NCI-H1417 (cell line): ENCODE measurements at regions not wholly inside any gene's neighbourhood (a gene's known extent, or its start where the extent isn't known, plus 50 kb on each side); places are given as distances from the start of the nearest gene placed in this dataset.

Experiments
- DNase-seq, 3 experiments: peaks; one replicate each; lab custom pipeline; 2025; lab: John Stamatoyannopoulos, UW

GRCh38 chr22:22418957-22419356, 89.6 kb downstream of the ZNF280B start:
- no peak for DNase-seq

DNA sequence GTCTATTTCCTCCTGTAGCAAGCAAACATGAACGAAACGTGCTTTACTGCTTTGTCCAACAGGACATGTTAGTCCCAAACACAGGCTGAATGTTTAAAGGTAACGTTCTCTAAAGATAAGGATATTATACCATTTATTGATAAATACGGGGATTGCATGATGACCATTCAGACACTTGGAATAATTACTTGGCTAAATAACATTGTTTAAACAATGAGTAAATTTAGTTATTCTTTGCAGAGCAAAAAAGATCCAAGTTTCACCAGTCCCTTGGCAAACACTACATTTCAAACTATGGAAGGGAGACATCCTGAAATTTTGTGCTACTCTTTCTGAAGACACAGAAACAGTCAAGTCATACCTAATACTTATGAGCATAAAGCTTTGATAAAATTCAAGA, 88.0 kb downstream of the ZNF280B start:
- DNase-seq: no peak

- DNase-seq: no peak
Measured at GRCh38 chr22:22421392-22421791, 87.2 kb downstream of the ZNF280B start.

- DNase-seq: peak; percentile 17 to 62 (median 28)
Measured at GRCh38 chr22:22422629-22423112, 85.9 kb downstream of the ZNF280B start.

- no peak for DNase-seq
Measured at GRCh38 chr22:22423681-22424080, 84.9 kb downstream of the ZNF280B start.

GRCh38 chr22:22424210-22424800, 84.2 kb downstream of the ZNF280B start:
- peak in 1 of 3 experiments; percentile 1 for DNase-seq

GRCh38 chr22:22424956-22425355, 83.6 kb downstream of the ZNF280B start:
- DNase-seq: no peak

- no peak for DNase-seq
Measured at GRCh38 chr22:22425356-22425755, 83.2 kb downstream of the ZNF280B start.

GRCh38 chr22:22425783-22426624, 82.5 kb downstream of the ZNF280B start:
- no peak for DNase-seq

GRCh38 chr22:22427542-22428065, 80.9 kb downstream of the ZNF280B start:
- no peak for DNase-seq

DNA sequence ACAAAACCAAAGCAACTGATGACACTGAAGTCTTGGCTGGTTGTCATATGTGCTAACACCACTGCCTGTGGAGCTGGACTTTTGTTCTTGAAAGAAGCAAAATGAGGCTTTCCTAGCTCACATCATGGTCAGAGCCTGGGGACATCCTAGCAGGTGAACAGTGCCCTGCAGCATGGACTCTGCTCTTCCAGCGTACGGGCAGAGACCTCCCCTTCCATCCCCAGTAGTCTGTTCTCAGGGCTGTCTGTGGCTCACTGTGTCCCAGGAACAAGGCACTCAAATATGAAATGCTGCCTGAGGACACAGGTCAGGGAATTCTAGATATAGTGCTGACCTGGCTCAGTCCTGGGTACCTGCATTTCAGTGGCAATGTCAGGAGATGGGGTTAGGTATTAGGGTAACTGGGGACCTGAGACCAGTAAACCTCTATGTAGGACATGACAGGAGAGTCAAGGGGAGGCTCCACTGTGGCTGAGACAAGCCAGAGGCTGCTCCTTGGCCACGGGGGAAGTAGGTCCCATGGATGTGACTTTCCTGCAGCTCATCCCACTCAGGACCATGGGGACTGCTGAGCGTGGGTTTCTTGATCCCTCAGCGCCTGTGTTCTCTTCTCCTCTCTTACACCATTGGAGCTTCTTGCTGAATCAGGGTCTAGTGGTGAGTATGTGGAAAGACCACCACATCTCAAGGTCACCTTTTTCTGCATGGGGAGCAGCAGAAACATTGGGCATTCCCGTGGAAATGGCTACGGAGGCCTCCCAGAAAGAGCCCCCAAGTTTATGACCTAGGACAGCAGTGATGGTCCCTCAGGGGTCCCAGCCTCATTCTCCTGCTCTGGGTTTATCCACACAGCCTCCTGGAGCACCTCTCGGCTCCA, 80.1 kb downstream of the ZNF280B start:
- DNase-seq: no peak

DNA sequence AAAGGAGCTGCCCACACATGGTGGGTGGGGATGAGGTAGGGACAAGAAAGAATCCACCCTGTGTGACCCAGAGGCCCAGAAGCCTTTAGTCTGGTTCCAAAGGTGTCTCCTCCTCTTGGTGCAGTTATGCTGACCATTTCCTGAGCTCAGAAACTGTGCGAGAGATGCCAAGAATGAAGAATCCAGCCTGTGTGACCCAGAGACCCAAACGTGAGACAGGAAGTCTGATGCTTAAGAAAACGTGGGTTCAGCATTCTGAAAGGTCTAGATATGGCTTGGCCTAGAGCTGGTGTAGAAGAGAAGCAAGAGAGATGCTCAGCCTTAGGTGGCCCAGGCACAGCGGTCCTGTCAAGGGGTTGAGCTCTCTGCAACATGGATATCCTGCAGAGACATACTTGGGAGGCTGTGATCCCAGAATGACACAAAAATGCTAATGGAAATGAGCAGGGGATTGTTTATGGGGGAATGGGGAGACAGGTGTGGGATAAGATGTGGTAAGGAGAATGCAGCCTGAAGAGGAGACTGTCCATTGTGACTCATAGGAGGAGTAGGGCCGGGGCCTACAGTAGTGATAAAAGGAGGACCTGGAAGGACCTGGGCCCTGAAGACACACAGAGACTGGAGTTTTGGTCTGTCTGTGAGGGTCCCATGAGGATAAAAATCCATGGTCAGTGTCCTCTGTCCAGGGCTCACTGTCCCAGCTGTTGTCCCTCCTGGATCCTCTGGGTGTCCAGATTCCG, 79.0 kb downstream of the ZNF280B start:
- DNase-seq: no peak

GRCh38 chr22:22430111-22430820, 78.3 kb downstream of the ZNF280B start:
- peak in 1 of 3 experiments; percentile 3 for DNase-seq

- peak; percentile 40 to 69 (median 43) for DNase-seq
Measured at GRCh38 chr22:22431271-22432220, 77.0 kb downstream of the ZNF280B start.

DNA sequence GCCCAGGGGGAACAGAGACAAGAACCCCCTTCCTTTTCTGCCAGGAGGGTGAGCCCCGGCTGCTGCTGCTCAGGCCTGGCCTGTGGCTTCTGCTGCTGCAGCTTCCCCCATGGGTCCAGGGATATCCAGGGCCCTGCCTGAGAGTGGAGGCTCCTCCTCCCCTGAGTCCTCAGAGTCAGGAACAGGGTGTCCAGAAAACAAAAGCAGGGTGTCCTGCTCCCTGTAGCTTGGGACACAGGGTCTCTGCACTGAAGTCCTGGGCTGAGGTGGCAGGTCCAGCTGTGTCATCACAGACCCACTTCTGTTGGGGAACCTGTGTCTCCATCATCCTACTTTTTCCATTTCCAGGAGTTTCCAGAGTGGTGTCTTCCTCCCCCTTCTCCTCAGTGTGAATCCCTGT, 76.1 kb downstream of the ZNF280B start:
- no peak for DNase-seq

DNA sequence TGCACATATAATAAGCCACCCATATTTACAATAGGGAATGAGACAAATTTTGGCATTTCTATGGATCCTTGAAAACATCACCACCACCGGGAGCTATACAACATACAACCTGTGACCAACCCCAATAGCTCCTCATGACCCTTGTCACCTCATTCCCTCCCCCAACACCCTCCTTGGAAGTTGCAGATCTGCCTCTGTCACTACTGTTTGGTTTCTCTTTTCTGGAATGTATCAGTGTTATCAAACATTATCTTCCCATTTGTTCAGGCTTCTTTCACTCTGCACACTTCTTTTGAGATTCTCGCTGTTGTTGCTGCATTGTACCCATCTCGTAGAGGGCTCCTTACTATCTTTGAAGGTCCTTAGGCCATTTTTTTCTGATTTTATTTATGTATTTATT, 75.6 kb downstream of the ZNF280B start:
- no peak for DNase-seq

- no peak for DNase-seq
Measured at GRCh38 chr22:22433770-22434169, 74.8 kb downstream of the ZNF280B start.
